ENCODE measurements at regions not wholly inside any gene's neighbourhood (a gene's known extent, or its start where the extent isn't known, plus 50 kb on each side); places are given as distances from the start of the nearest gene placed in this dataset.
"Not testable (repeated sequence)": the region's sequence is repeated elsewhere in the genome, so short reads cannot be mapped to it uniquely, and the experiment has no call there.

- no peak for DNase-seq (ENCODE audit: low read depth in 1 of 2, low spot score in 2 of 2)
Measured at GRCh38 chr12:78371284-78371683, 493.3 kb upstream of the SYT1 start.

GRCh38 chr12:78375461-78375860 lies 489.1 kb upstream of the SYT1 start:
- Histone ChIP-seq H3K36me3 (no peaks in the 10 kb centered on the region), H3K9me3 (replicated peaks) (peaks cover 7% of the 10 kb centered on the region), H3K4me3 (no peak overlapping the region), H3K4me1 (replicated peaks) (no peaks in the 10 kb centered on the region), H3K27ac (no peak overlapping the region), H3K27me3 (replicated peaks) (no peaks in the 10 kb centered on the region)
- DNase-seq (ENCODE audit: low read depth in 1 of 2, low spot score in 2 of 2): no peak

More at GRCh38 chr12:78371284-78371683, 493.3 kb upstream of the SYT1 start:
- no peaks in the 10 kb centered on the region for H3K9me3 ChIP-seq (replicated peaks)
- no peak overlapping the region for H3K4me3 ChIP-seq
- no peak overlapping the region for H3K27ac ChIP-seq
- H3K36me3 ChIP-seq: no peaks in the 10 kb centered on the region
- H3K27me3 ChIP-seq (replicated peaks): no peaks in the 10 kb centered on the region
- no peaks in the 10 kb centered on the region for H3K4me1 ChIP-seq (replicated peaks)

- Histone ChIP-seq H3K27me3 (replicated peaks) (no peaks in the 10 kb centered on the region), H3K27ac (no peak overlapping the region), H3K4me1 (replicated peaks) (no peaks in the 10 kb centered on the region), H3K4me3 (no peak overlapping the region), H3K36me3 (no peaks in the 10 kb centered on the region), H3K9me3 (replicated peaks) (peaks cover 7% of the 10 kb centered on the region)
- DNase-seq (ENCODE audit: low read depth in 1 of 2, low spot score in 2 of 2): no peak
Measured at GRCh38 chr12:78376257-78376656, 488.3 kb upstream of the SYT1 start.

GRCh38 chr12:78379065-78379464 lies 485.5 kb upstream of the SYT1 start:
- H3K36me3 ChIP-seq; H3K9me3 ChIP-seq (replicated peaks); DNase-seq (ENCODE audit: low read depth in 1 of 2, low spot score in 2 of 2); H3K27me3 ChIP-seq (replicated peaks); H3K27ac ChIP-seq; H3K4me1 ChIP-seq (replicated peaks); H3K4me3 ChIP-seq: not testable (repeated sequence)

- no peak overlapping the region for H3K27ac ChIP-seq
- H3K36me3 ChIP-seq: no peaks in the 10 kb centered on the region
- no peak for DNase-seq (ENCODE audit: low read depth in 1 of 2, low spot score in 2 of 2)
Measured at GRCh38 chr12:78383414-78383813, 481.2 kb upstream of the SYT1 start.

GRCh38 chr12:78384541-78384940 lies 480.0 kb upstream of the SYT1 start:
- Histone ChIP-seq H3K27ac (no peak overlapping the region), H3K9me3 (replicated peaks) (peaks cover 5% of the 10 kb centered on the region), H3K4me1 (replicated peaks) (no peaks in the 10 kb centered on the region), H3K36me3 (no peaks in the 10 kb centered on the region), H3K4me3 (no peak overlapping the region), H3K27me3 (replicated peaks) (no peaks in the 10 kb centered on the region)
- no peak for DNase-seq (ENCODE audit: low read depth in 1 of 2, low spot score in 2 of 2)

More at GRCh38 chr12:78383414-78383813, 481.2 kb upstream of the SYT1 start:
- H3K9me3 ChIP-seq (replicated peaks): peaks cover 7% of the 10 kb centered on the region
- H3K27me3 ChIP-seq (replicated peaks): no peaks in the 10 kb centered on the region
- no peak overlapping the region for H3K4me3 ChIP-seq
- H3K4me1 ChIP-seq (replicated peaks): no peaks in the 10 kb centered on the region

- no peak for DNase-seq (ENCODE audit: low read depth in 1 of 2, low spot score in 2 of 2)
Measured at GRCh38 chr12:78385541-78385940, 479.0 kb upstream of the SYT1 start.

GRCh38 chr12:78386871-78387270 lies 477.7 kb upstream of the SYT1 start:
- no peak for DNase-seq (ENCODE audit: low read depth in 1 of 2, low spot score in 2 of 2)
- H3K27ac ChIP-seq: no peak overlapping the region
- no peak overlapping the region for H3K4me3 ChIP-seq

More at GRCh38 chr12:78385541-78385940, 479.0 kb upstream of the SYT1 start:
- Histone ChIP-seq H3K27me3 (replicated peaks) (no peaks in the 10 kb centered on the region), H3K4me1 (replicated peaks) (no peaks in the 10 kb centered on the region), H3K9me3 (replicated peaks) (no peaks in the 10 kb centered on the region), H3K36me3 (no peaks in the 10 kb centered on the region), H3K4me3 (no peak overlapping the region), H3K27ac (no peak overlapping the region)

GRCh38 chr12:78387721-78388120 lies 476.9 kb upstream of the SYT1 start:
- no peak overlapping the region for H3K27ac ChIP-seq
- H3K4me3 ChIP-seq: no peak overlapping the region
- no peaks in the 10 kb centered on the region for H3K9me3 ChIP-seq (replicated peaks)
- H3K36me3 ChIP-seq: no peaks in the 10 kb centered on the region
- H3K27me3 ChIP-seq (replicated peaks): no peaks in the 10 kb centered on the region
- DNase-seq (ENCODE audit: low read depth in 1 of 2, low spot score in 2 of 2): no peak
- H3K4me1 ChIP-seq (replicated peaks): no peaks in the 10 kb centered on the region

More at GRCh38 chr12:78386871-78387270, 477.7 kb upstream of the SYT1 start:
- H3K27me3 ChIP-seq (replicated peaks): no peaks in the 10 kb centered on the region
- H3K36me3 ChIP-seq: no peaks in the 10 kb centered on the region
- no peaks in the 10 kb centered on the region for H3K9me3 ChIP-seq (replicated peaks)
- no peaks in the 10 kb centered on the region for H3K4me1 ChIP-seq (replicated peaks)

GRCh38 chr12:78388461-78388860 lies 476.1 kb upstream of the SYT1 start:
- no peak for DNase-seq (ENCODE audit: low read depth in 1 of 2, low spot score in 2 of 2)
- no peaks in the 10 kb centered on the region for H3K9me3 ChIP-seq (replicated peaks)
- H3K27me3 ChIP-seq (replicated peaks): no peaks in the 10 kb centered on the region
- H3K27ac ChIP-seq: no peak overlapping the region
- no peaks in the 10 kb centered on the region for H3K36me3 ChIP-seq
- no peak overlapping the region for H3K4me3 ChIP-seq
- H3K4me1 ChIP-seq (replicated peaks): no peaks in the 10 kb centered on the region

GRCh38 chr12:78390920-78391319 lies 473.7 kb upstream of the SYT1 start:
- H3K36me3 ChIP-seq: no peaks in the 10 kb centered on the region
- no peak overlapping the region for H3K27ac ChIP-seq
- no peak overlapping the region for H3K4me3 ChIP-seq
- no peaks in the 10 kb centered on the region for H3K9me3 ChIP-seq (replicated peaks)
- no peak for DNase-seq (ENCODE audit: low read depth in 1 of 2, low spot score in 2 of 2)
- H3K4me1 ChIP-seq (replicated peaks): no peaks in the 10 kb centered on the region
- H3K27me3 ChIP-seq (replicated peaks): no peaks in the 10 kb centered on the region

GRCh38 chr12:78392918-78393317 lies 471.7 kb upstream of the SYT1 start:
- no peaks in the 10 kb centered on the region for H3K4me1 ChIP-seq (replicated peaks)
- no peaks in the 10 kb centered on the region for H3K36me3 ChIP-seq
- no peaks in the 10 kb centered on the region for H3K27me3 ChIP-seq (replicated peaks)
- DNase-seq (ENCODE audit: low read depth in 1 of 2, low spot score in 2 of 2): peak in 1 of 2 experiments; percentile 13
- H3K4me3 ChIP-seq: no peak overlapping the region
- no peaks in the 10 kb centered on the region for H3K9me3 ChIP-seq (replicated peaks)
- no peak overlapping the region for H3K27ac ChIP-seq

GRCh38 chr12:78395961-78396360 lies 468.6 kb upstream of the SYT1 start:
- no peaks in the 10 kb centered on the region for H3K36me3 ChIP-seq
- H3K9me3 ChIP-seq (replicated peaks): no peaks in the 10 kb centered on the region
- no peak for DNase-seq (ENCODE audit: low read depth in 1 of 2, low spot score in 2 of 2)
- H3K4me3 ChIP-seq: no peak overlapping the region
- H3K27ac ChIP-seq: no peak overlapping the region
- H3K27me3 ChIP-seq (replicated peaks): no peaks in the 10 kb centered on the region
- H3K4me1 ChIP-seq (replicated peaks): no peaks in the 10 kb centered on the region

GRCh38 chr12:78396538-78396937 lies 468.0 kb upstream of the SYT1 start:
- H3K9me3 ChIP-seq (replicated peaks): no peaks in the 10 kb centered on the region
- H3K4me3 ChIP-seq: no peak overlapping the region
- no peaks in the 10 kb centered on the region for H3K4me1 ChIP-seq (replicated peaks)
- no peaks in the 10 kb centered on the region for H3K27me3 ChIP-seq (replicated peaks)
- no peak for DNase-seq (ENCODE audit: low read depth in 1 of 2, low spot score in 2 of 2)
- no peak overlapping the region for H3K27ac ChIP-seq
- H3K36me3 ChIP-seq: no peaks in the 10 kb centered on the region

- peaks cover 16% of the 10 kb centered on the region for H3K4me1 ChIP-seq (replicated peaks)
- H3K27ac ChIP-seq: no peak overlapping the region
- DNase-seq (ENCODE audit: low read depth in 1 of 2, low spot score in 2 of 2): no peak
- H3K4me3 ChIP-seq: no peak overlapping the region
- H3K36me3 ChIP-seq: no peaks in the 10 kb centered on the region
- H3K27me3 ChIP-seq (replicated peaks): no peaks in the 10 kb centered on the region
- no peaks in the 10 kb centered on the region for H3K9me3 ChIP-seq (replicated peaks)
Measured at GRCh38 chr12:78398750-78399149, 465.8 kb upstream of the SYT1 start.

Data from SJSA1 (cell line).